ENCODE measurements at regions not wholly inside any gene's neighbourhood (a gene's known extent, or its start where the extent isn't known, plus 50 kb on each side); places are given as distances from the start of the nearest gene placed in this dataset.

DNA sequence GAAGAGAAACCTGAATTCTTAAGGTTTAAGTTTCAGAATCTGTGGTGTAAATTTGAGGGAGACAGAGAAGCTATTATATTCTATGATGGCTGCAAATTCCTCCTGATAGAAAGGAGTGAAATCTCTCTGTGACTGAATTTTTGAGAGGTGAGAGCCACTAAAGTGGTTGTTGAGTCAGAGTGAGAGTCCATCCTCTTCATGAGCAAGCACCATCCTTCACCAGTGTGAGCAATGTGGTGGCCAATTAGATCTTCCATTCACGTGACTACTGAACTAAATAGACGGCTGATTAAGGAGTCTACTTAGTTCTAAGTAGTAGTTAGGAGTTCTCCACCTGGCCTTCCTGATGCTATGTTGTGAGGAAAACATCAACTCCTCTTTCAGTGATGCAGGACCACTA, 147.8 kb upstream of the CCNH start:
- TF ChIP-seq, protein P1, sequence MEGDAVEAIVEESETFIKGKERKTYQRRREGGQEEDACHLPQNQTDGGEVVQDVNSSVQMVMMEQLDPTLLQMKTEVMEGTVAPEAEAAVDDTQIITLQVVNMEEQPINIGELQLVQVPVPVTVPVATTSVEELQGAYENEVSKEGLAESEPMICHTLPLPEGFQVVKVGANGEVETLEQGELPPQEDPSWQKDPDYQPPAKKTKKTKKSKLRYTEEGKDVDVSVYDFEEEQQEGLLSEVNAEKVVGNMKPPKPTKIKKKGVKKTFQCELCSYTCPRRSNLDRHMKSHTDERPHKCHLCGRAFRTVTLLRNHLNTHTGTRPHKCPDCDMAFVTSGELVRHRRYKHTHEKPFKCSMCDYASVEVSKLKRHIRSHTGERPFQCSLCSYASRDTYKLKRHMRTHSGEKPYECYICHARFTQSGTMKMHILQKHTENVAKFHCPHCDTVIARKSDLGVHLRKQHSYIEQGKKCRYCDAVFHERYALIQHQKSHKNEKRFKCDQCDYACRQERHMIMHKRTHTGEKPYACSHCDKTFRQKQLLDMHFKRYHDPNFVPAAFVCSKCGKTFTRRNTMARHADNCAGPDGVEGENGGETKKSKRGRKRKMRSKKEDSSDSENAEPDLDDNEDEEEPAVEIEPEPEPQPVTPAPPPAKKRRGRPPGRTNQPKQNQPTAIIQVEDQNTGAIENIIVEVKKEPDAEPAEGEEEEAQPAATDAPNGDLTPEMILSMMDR (IDR thresholded peaks at IDR 0.05; ENCODE audit: borderline replicate concordance, insufficient read depth, low read depth, low read length) = no peak
- no peak overlapping the region for H3K4me3 ChIP-seq (ENCODE audit: low read depth, low read length)

DNA sequence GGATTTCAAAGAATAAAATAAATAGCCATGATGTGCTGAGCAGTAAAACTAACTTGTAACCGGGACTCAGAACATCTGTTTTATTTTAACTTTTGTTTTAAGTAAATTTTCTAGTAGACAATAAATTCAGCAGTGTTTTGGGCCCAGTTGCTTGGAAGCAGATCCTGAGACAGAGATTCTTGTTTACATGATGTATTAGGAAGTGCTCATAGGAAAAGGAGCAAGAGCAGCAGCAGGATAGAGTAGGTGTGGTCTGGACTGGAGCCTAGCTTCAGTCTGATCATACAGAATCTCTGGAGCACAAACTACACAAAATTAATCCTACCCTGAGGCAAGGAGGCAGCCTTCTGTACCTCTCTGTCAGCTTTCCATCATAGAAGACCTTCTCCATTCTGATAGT, 139.2 kb upstream of the CCNH start:
- TF ChIP-seq, protein P1 (IDR thresholded peaks at IDR 0.05; ENCODE audit: borderline replicate concordance, insufficient read depth, low read depth, low read length) = no peak
- no peak overlapping the region for H3K4me3 ChIP-seq (ENCODE audit: low read depth, low read length)

GRCh38 chr5:87541676-87542075, 128.9 kb upstream of the CCNH start:
- H3K4me3 ChIP-seq (ENCODE audit: low read depth, low read length) = no peak overlapping the region
- TF ChIP-seq, protein P1 (IDR thresholded peaks at IDR 0.05; ENCODE audit: borderline replicate concordance, insufficient read depth, low read depth, low read length) = no peak

- no peak overlapping the region for H3K4me3 ChIP-seq (ENCODE audit: low read depth, low read length)
- TF ChIP-seq, protein P1 (IDR thresholded peaks at IDR 0.05; ENCODE audit: borderline replicate concordance, insufficient read depth, low read depth, low read length) = no peak
These were observed 128.3 kb upstream of the CCNH start for GRCh38 chr5:87541033-87541432.

DNA sequence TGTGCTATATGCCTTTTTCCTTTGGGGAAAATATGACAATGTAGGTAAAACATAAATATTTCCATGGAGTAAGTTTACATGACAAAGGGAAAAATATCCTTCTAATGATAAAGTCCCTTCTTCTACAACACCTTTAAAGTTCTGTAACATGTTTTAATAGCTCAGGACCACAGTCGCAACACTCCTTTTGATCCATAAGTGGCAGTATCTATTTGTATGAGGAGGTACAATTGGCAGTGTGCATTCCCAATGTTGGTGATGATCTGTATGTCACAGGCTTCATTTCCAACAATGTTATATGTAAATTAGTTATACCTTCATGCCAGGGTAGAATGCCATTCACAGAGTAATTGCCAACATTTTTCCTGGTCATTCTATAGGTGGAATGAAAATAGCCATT, 127.1 kb upstream of the CCNH start:
- no peak overlapping the region for H3K4me3 ChIP-seq (ENCODE audit: low read depth, low read length)
- TF ChIP-seq, protein P1 (IDR thresholded peaks at IDR 0.05; ENCODE audit: borderline replicate concordance, insufficient read depth, low read depth, low read length) = no peak

DNA sequence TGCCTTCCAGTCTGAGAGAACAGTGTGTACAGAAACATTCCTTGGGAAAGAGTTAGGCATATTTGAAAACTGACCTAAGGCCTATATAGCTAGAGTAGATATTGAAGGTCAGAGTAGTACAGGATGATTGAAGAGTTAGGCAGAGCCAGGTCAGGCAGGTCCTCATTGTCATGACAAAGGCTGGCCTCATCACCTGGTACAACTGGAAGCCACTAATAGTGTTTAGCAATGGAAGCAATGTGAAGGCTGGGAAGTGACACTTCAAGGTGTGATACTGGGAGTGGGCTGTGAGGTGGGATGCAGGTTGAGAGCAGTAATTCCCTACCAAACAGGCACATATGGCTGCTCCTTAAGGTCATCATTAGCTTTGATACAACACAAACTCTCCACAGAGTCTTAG, 123.6 kb upstream of the CCNH start:
- H3K4me3 ChIP-seq (ENCODE audit: low read depth, low read length) = no peak overlapping the region
- TF ChIP-seq, protein P1 (IDR thresholded peaks at IDR 0.05; ENCODE audit: borderline replicate concordance, insufficient read depth, low read depth, low read length) = no peak

- no peak overlapping the region for H3K4me3 ChIP-seq (ENCODE audit: low read depth, low read length)
These were observed 123.0 kb upstream of the CCNH start for GRCh38 chr5:87535706-87536105.

More at GRCh38 chr5:87535706-87536105, 123.0 kb upstream of the CCNH start:
- TF ChIP-seq, protein P1 (IDR thresholded peaks at IDR 0.05; ENCODE audit: borderline replicate concordance, insufficient read depth, low read depth, low read length) = no peak
